Mesothelial cell of epicardium (in vitro differentiated cells): ENCODE measurements at regions not wholly inside any gene's neighbourhood (a gene's known extent, or its start where the extent isn't known, plus 50 kb on each side); places are given as distances from the start of the nearest gene placed in this dataset.

Experiments
- DNase-seq, 2 experiments: peaks; one replicate each; pipeline ENCODE4 v3.0.0; 2021; ENCODE audit warnings: low spot score in 2 of 2; ENCODE audit not compliant: unreplicated experiment in 2 of 2
- H3K27ac Mint-ChIP-seq: 2 replicates; pipeline ENCODE4 v1.8.0; 2021; ENCODE audit warnings: mixed read lengths
- H3K27me3 Mint-ChIP-seq: 2 replicates; pipeline ENCODE4 v1.8.0; 2021; ENCODE audit warnings: low read depth, mixed read lengths
- H3K36me3 Mint-ChIP-seq: 2 replicates; pipeline ENCODE4 v1.8.0; 2021; ENCODE audit warnings: mixed read lengths
- H3K4me1 Mint-ChIP-seq: 2 replicates; pipeline ENCODE4 v1.8.0; 2021; ENCODE audit warnings: mixed read lengths
- H3K4me3 Mint-ChIP-seq: 2 replicates; pipeline ENCODE4 v1.8.0; 2021; ENCODE audit warnings: mild to moderate bottlenecking, moderate library complexity, mixed read lengths
- H3K9me3 Mint-ChIP-seq: 2 replicates; pipeline ENCODE4 v1.8.0; 2021; ENCODE audit warnings: mixed read lengths
- TF ChIP-seq, protein P1 (sequence below): fragments of 200-600 bp; sonication (generic); IDR thresholded peaks from one replicate; pipeline ENCODE4 v1.5.0; 2021; ENCODE audit warnings: antibody characterized with exemption; ENCODE audit not compliant: unreplicated experiment

DNA sequence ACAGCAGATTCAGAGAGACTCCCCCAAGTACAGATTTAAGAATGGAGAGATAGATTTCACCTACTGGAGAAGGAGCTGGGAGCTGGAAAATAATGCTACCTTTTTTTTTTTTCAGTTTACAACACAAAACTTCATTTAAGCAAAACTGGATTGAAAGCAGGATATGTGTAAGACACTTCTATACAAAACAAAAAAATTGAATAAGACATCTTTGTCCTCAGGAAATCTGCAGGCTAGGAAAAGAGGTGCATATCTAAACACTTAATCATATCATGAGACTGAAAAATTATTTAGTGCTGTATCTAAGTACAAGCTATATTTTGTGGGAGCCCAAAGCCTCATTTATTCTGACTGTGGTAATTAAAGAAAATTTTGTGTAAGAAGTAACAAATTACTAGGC lies 516.1 kb downstream of the ZIC1 start:
- H3K4me1 Mint-ChIP-seq, result peaks cover 18% of the 10 kb centered on the region
- H3K27me3 Mint-ChIP-seq, result no peaks in the 10 kb centered on the region
- no peak overlapping the region for H3K27ac Mint-ChIP-seq
- DNase-seq, result no peak
- no peaks in the 10 kb centered on the region for H3K9me3 Mint-ChIP-seq
- no peak overlapping the region for H3K4me3 Mint-ChIP-seq
- TF ChIP-seq, protein P1, sequence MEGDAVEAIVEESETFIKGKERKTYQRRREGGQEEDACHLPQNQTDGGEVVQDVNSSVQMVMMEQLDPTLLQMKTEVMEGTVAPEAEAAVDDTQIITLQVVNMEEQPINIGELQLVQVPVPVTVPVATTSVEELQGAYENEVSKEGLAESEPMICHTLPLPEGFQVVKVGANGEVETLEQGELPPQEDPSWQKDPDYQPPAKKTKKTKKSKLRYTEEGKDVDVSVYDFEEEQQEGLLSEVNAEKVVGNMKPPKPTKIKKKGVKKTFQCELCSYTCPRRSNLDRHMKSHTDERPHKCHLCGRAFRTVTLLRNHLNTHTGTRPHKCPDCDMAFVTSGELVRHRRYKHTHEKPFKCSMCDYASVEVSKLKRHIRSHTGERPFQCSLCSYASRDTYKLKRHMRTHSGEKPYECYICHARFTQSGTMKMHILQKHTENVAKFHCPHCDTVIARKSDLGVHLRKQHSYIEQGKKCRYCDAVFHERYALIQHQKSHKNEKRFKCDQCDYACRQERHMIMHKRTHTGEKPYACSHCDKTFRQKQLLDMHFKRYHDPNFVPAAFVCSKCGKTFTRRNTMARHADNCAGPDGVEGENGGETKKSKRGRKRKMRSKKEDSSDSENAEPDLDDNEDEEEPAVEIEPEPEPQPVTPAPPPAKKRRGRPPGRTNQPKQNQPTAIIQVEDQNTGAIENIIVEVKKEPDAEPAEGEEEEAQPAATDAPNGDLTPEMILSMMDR, result no peak
- no peaks in the 10 kb centered on the region for H3K36me3 Mint-ChIP-seq

- Mint-ChIP-seq H3K27ac (no peak overlapping the region), H3K27me3 (no peaks in the 10 kb centered on the region), H3K4me1 (peaks cover 21% of the 10 kb centered on the region), H3K4me3 (no peak overlapping the region), H3K9me3 (no peaks in the 10 kb centered on the region), H3K36me3 (no peaks in the 10 kb centered on the region)
- TF ChIP-seq, protein P1, result no peak
- no peak for DNase-seq
Measured at GRCh38 chr3:147930232-147930807, 521.2 kb downstream of the ZIC1 start.

DNA sequence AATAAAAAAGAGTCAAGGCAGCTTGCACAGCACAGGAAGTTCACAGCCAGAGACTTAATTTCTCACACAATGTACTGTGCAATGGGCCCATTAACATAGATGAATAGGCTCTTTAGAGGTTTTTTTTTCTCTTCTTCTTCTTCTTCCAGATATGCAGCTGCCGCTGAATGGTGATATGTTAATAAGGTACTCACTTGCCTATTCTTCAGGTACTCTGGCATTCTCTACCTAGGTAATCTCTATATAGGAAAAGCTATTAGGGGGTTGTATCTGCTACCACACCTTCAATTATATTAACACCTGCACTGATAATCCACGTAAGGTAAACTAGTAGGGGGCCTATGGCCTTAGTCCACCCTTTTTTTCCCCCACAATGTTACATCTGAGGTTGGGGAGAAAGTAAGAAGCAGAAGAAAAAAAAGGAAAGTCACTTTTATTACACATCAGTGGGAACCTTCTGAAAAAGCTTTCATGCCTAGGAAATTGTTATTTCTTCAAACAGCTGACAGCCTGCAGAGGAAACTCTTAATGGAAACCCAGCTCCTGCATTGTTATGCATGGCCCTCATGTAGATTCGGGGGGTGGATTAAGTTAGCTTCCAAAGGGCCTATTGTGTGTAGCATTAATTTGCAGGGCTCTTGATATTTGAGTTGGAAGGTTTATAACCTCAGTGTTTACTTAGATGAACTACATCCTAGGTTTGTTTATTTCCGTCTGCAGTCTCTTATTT lies 525.5 kb downstream of the ZIC1 start:
- Mint-ChIP-seq H3K4me3 (no peak overlapping the region), H3K27me3 (no peaks in the 10 kb centered on the region), H3K27ac (no peak overlapping the region), H3K4me1 (peaks cover 13% of the 10 kb centered on the region), H3K9me3 (no peaks in the 10 kb centered on the region), H3K36me3 (no peaks in the 10 kb centered on the region)
- DNase-seq, result no peak
- TF ChIP-seq, protein P1, result no peak

GRCh38 chr3:147937341-147937740 lies 528.2 kb downstream of the ZIC1 start:
- TF ChIP-seq, protein P1, result no peak
- no peak for DNase-seq
- Mint-ChIP-seq H3K27me3 (no peaks in the 10 kb centered on the region), H3K27ac (no peak overlapping the region), H3K4me1 (peaks cover 8% of the 10 kb centered on the region), H3K36me3 (no peaks in the 10 kb centered on the region), H3K9me3 (no peaks in the 10 kb centered on the region), H3K4me3 (no peak overlapping the region)

DNA sequence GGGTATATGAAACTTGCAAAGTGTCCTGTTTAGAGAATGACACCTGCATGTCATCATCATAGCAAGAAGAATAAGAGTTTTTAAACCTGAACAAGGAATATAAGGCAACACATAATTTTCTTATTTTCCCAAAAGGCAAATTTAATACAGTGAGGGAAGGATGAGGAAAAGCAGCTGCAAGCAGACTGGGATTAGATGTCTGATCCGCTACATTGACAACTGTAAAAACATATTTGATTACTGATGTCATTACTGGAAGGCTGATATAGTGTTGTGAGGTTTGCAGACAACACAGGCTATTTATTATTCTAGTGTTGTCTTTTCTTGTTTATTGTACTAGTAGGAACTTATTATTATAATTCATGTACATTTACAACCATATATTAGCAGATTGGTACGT lies 528.7 kb downstream of the ZIC1 start:
- TF ChIP-seq, protein P1, result no peak
- no peak for DNase-seq
- Mint-ChIP-seq H3K4me3 (no peak overlapping the region), H3K36me3 (no peaks in the 10 kb centered on the region), H3K27ac (no peak overlapping the region), H3K9me3 (no peaks in the 10 kb centered on the region), H3K27me3 (no peaks in the 10 kb centered on the region), H3K4me1 (peaks cover 8% of the 10 kb centered on the region)
